Body of pancreas (tissue), 4 donors: ENCODE measurements at regions not wholly inside any gene's neighbourhood (a gene's known extent, or its start where the extent isn't known, plus 50 kb on each side); places are given as distances from the start of the nearest gene placed in this dataset.

ENCODE experiments used
- POLR2A ChIP-seq, 3 donors: fragments of 450-650 bp; IDR thresholded peaks; one replicate each; pipeline ENCODE4 v1.6.1; 2016; ENCODE audit warnings: antibody characterized with exemption in 3 of 3, mild to moderate bottlenecking in 2 of 3
- TF ChIP-seq, protein P1 (sequence below), 7 experiments: fragments of 450-650 bp in 4 of 7; fragments of 200-600 bp in 3 of 7; sonication (generic) in 3 of 7; IDR thresholded peaks; one replicate each; pipeline ENCODE4 v1.5.1; 2016 to 2019; ENCODE audit warnings: antibody characterized with exemption in 7 of 7

DNA sequence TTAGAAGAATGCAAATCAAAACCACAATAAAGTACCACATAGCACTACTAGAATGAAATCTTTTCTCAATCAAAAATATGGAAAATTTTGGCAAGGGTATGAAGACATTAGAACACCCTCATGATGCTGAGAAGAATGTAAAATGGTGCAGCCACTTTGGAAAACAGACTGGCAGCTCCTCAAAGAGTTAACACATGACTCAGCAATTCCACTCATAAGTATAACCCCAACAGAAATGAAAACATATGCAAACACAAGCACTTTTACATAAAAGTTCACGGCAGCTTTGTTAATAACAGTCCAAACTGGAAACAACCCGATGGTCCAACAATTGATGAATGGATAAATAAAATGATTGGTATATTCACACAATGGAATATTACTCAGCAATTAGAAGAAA, 124.5 kb downstream of the SHCBP1 start:
- TF ChIP-seq POLR2A (IDR thresholded peaks at IDR 0.05) = no peak
- TF ChIP-seq, protein P1, sequence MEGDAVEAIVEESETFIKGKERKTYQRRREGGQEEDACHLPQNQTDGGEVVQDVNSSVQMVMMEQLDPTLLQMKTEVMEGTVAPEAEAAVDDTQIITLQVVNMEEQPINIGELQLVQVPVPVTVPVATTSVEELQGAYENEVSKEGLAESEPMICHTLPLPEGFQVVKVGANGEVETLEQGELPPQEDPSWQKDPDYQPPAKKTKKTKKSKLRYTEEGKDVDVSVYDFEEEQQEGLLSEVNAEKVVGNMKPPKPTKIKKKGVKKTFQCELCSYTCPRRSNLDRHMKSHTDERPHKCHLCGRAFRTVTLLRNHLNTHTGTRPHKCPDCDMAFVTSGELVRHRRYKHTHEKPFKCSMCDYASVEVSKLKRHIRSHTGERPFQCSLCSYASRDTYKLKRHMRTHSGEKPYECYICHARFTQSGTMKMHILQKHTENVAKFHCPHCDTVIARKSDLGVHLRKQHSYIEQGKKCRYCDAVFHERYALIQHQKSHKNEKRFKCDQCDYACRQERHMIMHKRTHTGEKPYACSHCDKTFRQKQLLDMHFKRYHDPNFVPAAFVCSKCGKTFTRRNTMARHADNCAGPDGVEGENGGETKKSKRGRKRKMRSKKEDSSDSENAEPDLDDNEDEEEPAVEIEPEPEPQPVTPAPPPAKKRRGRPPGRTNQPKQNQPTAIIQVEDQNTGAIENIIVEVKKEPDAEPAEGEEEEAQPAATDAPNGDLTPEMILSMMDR (IDR thresholded peaks at IDR 0.05) = no peak
